Fibroblast of mammary gland (primary cell): ENCODE measurements at regions not wholly inside any gene's neighbourhood (a gene's known extent, or its start where the extent isn't known, plus 50 kb on each side); places are given as distances from the start of the nearest gene placed in this dataset.
"Not testable (repeated sequence)": the region's sequence is repeated elsewhere in the genome, so short reads cannot be mapped to it uniquely, and the experiment has no call there.

Experiments used
- DNase-seq: peaks from one replicate; pipeline ENCODE4 v3.0.0-alpha.2; 2010; ENCODE audit warnings: low read depth
- H3K4me3 ChIP-seq: 2 replicates; pipeline ENCODE4 v1.5.1; 2011; ENCODE audit warnings: low read depth, mild to moderate bottlenecking, low read length, moderate library complexity; ENCODE audit not compliant: control insufficient read depth
- TF ChIP-seq, protein P1 (sequence below): conservative IDR thresholded peaks from 2 replicates; pipeline ENCODE4 v1.5.1; 2011; ENCODE audit warnings: low read depth, low read length, inconsistent platforms; ENCODE audit not compliant: control insufficient read depth, insufficient read depth

DNA sequence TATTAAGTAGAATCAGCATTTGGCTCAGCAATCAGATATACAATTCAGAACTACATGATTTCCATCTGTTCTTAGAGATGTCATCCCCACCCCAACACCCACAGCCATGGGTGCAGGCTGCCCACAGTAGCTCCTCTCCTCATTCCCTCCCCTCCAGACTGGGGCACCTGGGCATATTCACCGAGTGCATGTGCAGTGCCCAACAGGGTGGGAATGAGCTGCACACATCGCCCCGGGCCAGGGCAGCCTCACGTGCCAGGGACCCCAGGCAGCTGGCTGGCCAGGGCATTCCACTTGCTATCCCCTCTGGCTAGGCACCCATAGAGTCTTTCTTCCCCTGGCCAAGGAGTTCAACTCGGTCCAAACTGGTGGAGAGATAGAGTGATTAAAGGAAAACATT lies 461.9 kb upstream of the NUDT12 start:
- TF ChIP-seq, protein P1, sequence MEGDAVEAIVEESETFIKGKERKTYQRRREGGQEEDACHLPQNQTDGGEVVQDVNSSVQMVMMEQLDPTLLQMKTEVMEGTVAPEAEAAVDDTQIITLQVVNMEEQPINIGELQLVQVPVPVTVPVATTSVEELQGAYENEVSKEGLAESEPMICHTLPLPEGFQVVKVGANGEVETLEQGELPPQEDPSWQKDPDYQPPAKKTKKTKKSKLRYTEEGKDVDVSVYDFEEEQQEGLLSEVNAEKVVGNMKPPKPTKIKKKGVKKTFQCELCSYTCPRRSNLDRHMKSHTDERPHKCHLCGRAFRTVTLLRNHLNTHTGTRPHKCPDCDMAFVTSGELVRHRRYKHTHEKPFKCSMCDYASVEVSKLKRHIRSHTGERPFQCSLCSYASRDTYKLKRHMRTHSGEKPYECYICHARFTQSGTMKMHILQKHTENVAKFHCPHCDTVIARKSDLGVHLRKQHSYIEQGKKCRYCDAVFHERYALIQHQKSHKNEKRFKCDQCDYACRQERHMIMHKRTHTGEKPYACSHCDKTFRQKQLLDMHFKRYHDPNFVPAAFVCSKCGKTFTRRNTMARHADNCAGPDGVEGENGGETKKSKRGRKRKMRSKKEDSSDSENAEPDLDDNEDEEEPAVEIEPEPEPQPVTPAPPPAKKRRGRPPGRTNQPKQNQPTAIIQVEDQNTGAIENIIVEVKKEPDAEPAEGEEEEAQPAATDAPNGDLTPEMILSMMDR = no peak
- no peak overlapping the region for H3K4me3 ChIP-seq
- no peak for DNase-seq

DNA sequence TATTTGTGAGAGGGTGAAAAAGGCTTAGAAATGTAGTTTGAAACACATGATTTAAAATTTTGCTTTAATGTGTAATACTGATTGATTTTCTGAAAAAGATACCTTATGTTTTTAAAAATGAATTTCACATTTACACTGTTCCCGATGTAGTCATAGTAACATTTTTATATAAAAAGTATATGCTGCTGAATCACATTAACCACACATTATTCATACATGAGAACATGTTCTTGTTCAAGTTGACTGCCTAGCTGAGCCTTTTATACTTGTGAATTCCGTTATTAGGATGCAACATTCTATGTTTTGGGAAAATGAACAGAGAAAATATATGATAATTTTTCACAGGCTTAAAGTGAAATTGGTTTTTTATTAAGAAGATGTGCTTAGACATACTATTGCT lies 461.1 kb upstream of the NUDT12 start:
- H3K4me3 ChIP-seq = no peak overlapping the region
- no peak for DNase-seq
- TF ChIP-seq, protein P1 = no peak

DNA sequence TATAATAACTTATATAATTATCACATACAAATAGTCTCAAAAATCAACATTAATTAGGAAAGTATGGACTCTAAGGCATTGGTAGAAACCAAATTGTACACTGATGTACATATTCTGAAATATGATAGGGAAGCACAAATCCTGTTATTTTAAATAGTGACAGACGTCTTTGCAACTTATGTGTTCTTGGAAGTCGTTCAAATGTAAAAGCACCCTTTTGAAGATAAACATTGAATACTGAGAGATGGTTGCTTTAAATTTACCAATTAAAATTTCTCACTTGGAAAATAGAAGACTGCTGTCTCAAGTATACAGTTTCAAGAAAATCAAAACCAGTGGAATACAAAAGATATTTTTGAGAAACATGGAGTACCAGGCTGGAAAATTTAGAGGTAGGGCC lies 457.4 kb upstream of the NUDT12 start:
- no peak for DNase-seq
- H3K4me3 ChIP-seq = no peak overlapping the region
- TF ChIP-seq, protein P1 = no peak

DNA sequence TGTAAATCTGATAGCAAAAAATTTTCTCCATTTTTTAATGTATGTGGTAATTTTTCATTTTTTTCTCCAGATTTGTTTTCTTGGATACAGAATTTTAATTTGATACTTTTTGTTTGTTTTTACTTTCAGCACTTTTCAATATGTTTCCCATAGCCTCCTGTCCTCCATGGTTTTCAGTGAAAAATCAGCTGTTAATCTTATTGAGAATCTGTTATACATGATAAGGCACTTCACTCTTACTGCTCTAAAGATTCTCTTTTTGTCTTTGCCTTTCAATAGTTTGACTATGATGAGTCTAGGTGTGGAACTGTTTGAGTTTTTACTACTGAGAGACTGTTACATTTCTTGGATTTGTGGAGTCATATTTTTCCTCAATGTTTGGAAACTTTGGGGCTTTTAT lies 455.7 kb upstream of the NUDT12 start:
- no peak for DNase-seq
- TF ChIP-seq, protein P1 = no peak

DNA sequence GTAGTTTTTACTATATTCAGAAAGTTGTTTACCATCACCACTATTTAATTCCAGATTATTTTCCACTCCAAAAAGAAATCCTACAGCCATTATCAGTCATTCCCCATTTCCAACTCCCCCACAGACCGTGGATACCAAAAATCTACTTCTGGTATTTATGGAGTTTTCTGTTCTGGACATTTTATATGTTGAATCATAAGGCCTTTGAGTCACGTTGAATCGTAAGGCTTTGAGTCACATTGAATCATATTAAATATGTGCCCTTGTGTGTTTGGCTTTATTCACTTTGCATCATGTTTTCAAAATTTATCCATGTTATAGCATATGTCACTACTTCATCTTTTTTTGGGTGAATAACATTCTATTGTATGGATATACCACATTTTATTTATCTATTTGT lies 454.1 kb upstream of the NUDT12 start:
- no peak overlapping the region for H3K4me3 ChIP-seq
- TF ChIP-seq, protein P1 = no peak
- DNase-seq = peak; percentile 54

More for the DNA sequence above, 455.7 kb upstream of the NUDT12 start:
- no peak overlapping the region for H3K4me3 ChIP-seq

DNA sequence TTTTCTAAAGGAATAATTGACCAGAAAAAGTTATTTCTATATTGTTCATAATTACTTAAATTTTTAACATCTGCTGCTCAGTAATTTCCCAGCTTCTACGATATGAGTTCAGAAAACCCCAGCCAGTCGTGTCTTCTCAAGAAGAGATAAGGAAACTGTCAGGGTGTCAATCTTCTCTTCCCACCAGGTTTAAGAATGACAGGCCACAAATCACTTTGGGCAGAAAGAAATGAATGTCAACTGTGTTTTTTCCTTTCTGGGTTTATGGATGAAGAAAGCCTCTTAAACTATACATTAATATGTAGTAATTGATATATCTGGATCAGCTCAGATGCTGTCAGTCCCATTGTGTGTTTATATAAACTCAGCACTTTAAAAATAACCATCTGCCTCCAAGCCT lies 453.2 kb upstream of the NUDT12 start:
- DNase-seq = no peak
- TF ChIP-seq, protein P1 = no peak
- H3K4me3 ChIP-seq = no peak overlapping the region

DNA sequence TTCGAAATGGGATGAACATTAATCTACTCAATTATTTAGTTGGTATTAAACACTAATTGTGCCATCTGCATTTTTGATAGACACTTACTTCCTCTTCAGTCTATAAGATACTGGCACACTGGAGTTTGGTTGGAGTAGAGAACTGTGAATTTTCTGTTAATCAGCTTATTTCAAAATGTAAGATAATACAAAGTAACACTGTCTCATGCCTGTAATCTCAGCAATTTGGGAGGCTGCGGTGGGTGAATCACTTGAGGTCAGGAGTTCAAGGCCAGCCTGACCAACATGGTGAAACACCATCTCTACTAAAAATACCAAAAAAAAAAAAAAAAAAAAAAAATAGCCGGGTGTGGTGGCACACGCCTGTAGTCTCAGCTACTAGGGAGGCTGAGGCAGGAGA lies 440.2 kb upstream of the NUDT12 start:
- H3K4me3 ChIP-seq, DNase-seq: not testable (repeated sequence)
